Rectal smooth muscle tissue (tissue), 1 donor: ENCODE measurements at regions not wholly inside any gene's neighbourhood (a gene's known extent, or its start where the extent isn't known, plus 50 kb on each side); places are given as distances from the start of the nearest gene placed in this dataset.

Experiments used
- H3K27ac ChIP-seq: one replicate; pipeline ENCODE4 v1.7.0; 2013; ENCODE audit warnings: low read depth, low read length, inconsistent platforms
- H3K27me3 ChIP-seq: one replicate; pipeline ENCODE4 v1.7.0; 2013; ENCODE audit warnings: low read length; ENCODE audit not compliant: control insufficient read depth, insufficient read depth
- H3K36me3 ChIP-seq: one replicate; pipeline ENCODE4 v1.7.0; 2013; ENCODE audit warnings: low read length; ENCODE audit not compliant: control insufficient read depth, insufficient read depth
- H3K4me1 ChIP-seq: one replicate; pipeline ENCODE4 v1.7.0; 2013; ENCODE audit warnings: low read length; ENCODE audit not compliant: control insufficient read depth, insufficient read depth
- H3K4me3 ChIP-seq: one replicate; pipeline ENCODE4 v1.7.0; 2013; ENCODE audit warnings: low read length
- H3K9ac ChIP-seq: one replicate; pipeline ENCODE4 v1.7.0; 2013; ENCODE audit warnings: low read length

DNA sequence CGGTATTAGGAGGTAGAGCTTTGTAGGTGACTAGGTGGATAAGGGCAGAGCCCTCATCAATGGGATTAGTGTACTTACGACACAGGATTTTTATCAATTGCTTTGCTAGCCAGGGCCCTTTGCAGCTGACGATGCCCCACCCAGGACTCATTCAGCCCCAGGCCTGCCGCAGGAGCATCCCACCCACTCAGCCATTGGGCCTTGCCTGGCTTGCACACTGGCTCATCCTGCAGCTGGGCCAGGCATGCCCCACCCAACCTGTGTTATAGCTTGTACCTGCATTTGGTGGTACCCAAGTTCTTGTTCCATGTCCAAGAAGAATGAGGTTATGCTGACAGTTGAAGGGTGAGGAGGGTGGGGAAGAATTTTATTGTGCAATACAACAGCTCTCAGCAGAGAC is 317.5 kb downstream of the PPARGC1A start:
- Histone ChIP-seq H3K4me1 (no peaks in the 10 kb centered on the region), H3K9ac (no peak overlapping the region), H3K27ac (no peak overlapping the region), H3K4me3 (no peak overlapping the region), H3K27me3 (no peaks in the 10 kb centered on the region), H3K36me3 (no peaks in the 10 kb centered on the region)

DNA sequence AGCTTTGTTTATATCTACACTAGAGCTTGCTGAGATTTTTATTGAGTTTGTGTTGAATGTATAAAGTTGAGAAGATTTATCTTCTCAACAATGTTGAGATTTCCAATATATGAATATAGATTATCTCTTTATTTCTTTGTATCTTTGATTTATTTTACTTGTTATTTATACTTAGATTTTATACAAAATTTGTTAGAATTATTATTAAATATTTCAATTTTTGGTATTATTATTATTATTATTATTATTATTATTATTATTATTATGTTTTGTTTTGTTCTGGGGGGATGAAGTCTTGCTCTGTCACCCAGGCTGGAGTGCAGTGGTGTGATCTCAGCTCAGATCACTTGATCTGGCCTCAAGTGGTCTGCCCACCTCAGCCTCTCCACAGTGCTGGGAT is 322.5 kb downstream of the PPARGC1A start:
- no peak overlapping the region for H3K27ac ChIP-seq
- H3K36me3 ChIP-seq: no peaks in the 10 kb centered on the region
- H3K4me1 ChIP-seq: no peaks in the 10 kb centered on the region
- no peak overlapping the region for H3K9ac ChIP-seq
- no peak overlapping the region for H3K4me3 ChIP-seq
- no peaks in the 10 kb centered on the region for H3K27me3 ChIP-seq

DNA sequence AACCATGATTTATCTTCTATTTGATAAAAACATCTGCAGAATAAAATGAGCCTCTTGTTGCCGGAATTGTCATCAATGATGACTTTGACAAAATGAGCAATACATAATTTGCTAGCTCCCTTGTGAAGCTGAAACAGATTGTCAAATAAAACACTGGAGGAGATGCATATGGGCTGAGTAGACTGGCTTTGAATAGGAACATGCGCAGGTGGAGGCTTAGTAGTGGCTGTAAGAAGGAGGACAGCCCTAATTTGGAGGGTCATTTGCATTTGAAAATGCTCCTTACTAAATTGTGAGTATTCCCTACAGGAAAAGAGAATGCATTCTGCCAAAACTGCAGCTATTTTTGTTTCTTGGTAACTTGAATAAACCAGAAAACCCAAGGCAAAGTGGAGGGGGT is 329.1 kb downstream of the PPARGC1A start:
- no peak overlapping the region for H3K27ac ChIP-seq
- H3K4me3 ChIP-seq: no peak overlapping the region
- no peaks in the 10 kb centered on the region for H3K27me3 ChIP-seq
- H3K9ac ChIP-seq: no peak overlapping the region
- H3K36me3 ChIP-seq: no peaks in the 10 kb centered on the region
- no peaks in the 10 kb centered on the region for H3K4me1 ChIP-seq

DNA sequence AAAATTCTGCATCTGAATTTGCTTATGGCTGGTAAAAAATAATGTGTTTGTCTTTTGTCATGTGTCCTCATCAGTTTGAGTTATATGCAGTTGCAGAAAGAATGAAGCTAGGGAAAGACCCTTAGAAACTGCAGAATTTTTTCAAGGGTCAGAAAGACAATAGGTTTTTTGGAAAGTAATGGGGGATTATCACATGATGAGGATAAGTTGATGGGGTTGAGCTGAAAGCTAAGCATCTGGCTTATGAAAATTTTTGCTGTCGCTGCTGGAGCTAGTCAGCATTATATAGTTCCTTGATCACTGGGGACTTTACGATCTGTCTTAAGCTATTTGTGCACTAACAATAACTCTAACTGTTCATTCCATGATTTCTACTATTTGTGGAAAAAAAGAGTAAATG is 331.7 kb downstream of the PPARGC1A start:
- H3K36me3 ChIP-seq: no peaks in the 10 kb centered on the region
- no peak overlapping the region for H3K4me3 ChIP-seq
- H3K27ac ChIP-seq: no peak overlapping the region
- H3K4me1 ChIP-seq: no peaks in the 10 kb centered on the region
- no peak overlapping the region for H3K9ac ChIP-seq
- H3K27me3 ChIP-seq: no peaks in the 10 kb centered on the region

DNA sequence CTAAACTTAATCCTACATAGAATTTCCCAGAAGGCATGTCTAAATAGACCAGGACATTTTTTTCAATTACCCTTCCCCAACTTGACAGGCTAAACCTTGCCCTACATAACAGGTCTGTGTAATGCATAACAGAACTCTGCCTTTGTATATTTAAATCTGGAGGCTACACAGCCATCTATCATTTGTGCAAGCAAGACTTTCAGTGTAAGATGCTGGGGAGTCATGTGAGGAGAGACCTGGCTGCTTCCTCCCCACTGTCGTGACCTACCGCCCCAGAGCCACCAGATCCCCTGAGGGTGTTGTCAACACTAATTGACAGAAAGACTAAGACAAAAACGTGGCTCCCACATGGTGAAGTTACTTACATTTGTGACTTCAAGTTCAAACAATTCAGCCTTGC is 342.2 kb downstream of the PPARGC1A start:
- Histone ChIP-seq H3K27me3 (no peaks in the 10 kb centered on the region), H3K27ac (no peak overlapping the region), H3K4me1 (no peaks in the 10 kb centered on the region), H3K4me3 (no peak overlapping the region), H3K36me3 (no peaks in the 10 kb centered on the region), H3K9ac (no peak overlapping the region)

DNA sequence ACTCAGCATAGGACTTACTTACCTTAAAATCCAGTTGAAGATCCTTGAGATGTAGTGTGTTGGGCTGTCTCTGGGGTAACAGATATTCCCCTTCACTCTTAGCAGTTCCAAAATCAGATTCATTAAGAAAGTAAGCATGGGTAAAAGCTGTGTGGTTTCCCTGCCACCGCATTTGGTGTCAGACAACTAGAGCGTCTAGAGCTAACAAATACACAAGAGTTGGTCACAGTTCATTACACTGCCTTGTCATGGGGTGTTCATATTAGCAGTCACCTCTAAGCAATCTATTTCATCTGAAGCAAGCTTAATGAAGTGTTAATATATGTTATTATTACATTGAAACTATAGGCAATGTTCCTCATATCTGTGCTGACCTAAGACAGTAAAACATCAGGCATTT is 342.8 kb downstream of the PPARGC1A start:
- Histone ChIP-seq H3K4me3 (no peak overlapping the region), H3K9ac (no peak overlapping the region), H3K27ac (no peak overlapping the region), H3K36me3 (no peaks in the 10 kb centered on the region), H3K4me1 (no peaks in the 10 kb centered on the region), H3K27me3 (no peaks in the 10 kb centered on the region)

DNA sequence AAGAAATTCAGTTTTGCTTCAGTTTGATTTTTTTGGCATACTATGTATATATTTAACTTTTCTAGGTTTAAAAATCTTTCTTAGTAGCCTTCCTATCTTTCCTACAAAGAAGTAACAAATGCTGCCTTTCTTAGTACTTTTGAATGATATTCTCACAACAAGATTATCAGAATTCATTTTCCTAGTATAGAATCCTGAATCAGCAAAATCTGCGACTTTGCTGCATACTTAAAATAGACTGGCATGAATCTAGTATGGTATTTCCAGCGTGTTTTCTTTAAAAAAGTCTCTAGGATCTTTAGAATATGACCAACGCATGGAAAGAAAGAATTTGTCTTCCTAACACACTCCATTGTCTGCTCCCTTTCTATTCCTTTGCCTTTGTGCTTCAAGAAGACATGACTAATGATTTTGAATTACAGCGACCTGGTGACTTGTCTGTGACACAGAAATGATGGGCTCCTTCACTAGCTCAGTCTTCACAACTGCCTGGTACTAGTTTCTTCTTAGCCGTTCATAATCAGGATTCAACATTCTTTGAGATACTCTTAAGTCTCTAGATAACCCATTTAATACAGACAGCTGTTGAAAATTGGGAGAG is 349.8 kb downstream of the PPARGC1A start:
- no peaks in the 10 kb centered on the region for H3K27me3 ChIP-seq
- H3K27ac ChIP-seq: no peak overlapping the region
- H3K4me3 ChIP-seq: no peak overlapping the region
- H3K9ac ChIP-seq: no peak overlapping the region
- H3K4me1 ChIP-seq: no peaks in the 10 kb centered on the region
- no peaks in the 10 kb centered on the region for H3K36me3 ChIP-seq

DNA sequence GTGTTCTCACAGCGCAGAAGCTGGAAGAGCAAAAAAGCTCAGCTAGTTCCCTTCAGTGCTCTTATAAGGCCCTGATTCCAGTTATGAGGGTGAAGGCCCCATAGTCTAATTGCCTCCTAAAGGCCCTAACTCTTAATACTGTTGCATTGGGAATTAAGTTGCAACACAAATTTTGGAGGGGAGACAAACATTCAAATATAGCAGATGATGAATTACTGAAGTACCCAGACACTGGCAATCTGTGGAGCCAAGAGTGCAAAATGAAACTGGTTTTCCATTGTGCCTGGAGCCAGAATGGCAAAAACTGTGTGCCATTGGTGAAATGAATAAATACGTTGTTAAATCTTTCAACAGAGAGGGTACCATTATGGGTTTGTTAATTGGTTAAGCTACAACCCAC is 356.0 kb downstream of the PPARGC1A start:
- no peak overlapping the region for H3K9ac ChIP-seq
- H3K4me3 ChIP-seq: no peak overlapping the region
- H3K27ac ChIP-seq: no peak overlapping the region
- H3K4me1 ChIP-seq: no peaks in the 10 kb centered on the region
- H3K27me3 ChIP-seq: no peaks in the 10 kb centered on the region
- no peaks in the 10 kb centered on the region for H3K36me3 ChIP-seq

DNA sequence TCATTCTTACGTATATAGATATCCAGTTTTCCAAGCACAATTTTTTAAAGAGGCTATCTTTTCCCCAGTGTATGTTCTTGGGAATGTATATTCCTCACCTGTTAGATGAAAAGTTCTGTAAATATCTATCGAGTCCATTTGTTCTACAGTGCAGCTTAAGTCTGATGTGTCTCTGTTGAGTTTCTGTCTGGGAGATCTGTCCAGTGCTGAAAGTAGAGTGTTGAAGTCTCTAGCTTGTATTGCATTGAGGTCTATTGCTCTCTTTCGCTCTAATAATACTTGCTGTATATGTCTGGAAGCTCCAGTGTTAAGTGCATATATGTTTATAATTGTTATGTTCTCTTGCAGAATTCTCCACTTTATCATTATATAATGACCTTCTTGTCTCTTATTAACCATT is 373.1 kb downstream of the PPARGC1A start:
- Histone ChIP-seq H3K4me3 (no peak overlapping the region), H3K36me3 (no peaks in the 10 kb centered on the region), H3K9ac (no peak overlapping the region), H3K27ac (no peak overlapping the region), H3K27me3 (no peaks in the 10 kb centered on the region), H3K4me1 (no peaks in the 10 kb centered on the region)

DNA sequence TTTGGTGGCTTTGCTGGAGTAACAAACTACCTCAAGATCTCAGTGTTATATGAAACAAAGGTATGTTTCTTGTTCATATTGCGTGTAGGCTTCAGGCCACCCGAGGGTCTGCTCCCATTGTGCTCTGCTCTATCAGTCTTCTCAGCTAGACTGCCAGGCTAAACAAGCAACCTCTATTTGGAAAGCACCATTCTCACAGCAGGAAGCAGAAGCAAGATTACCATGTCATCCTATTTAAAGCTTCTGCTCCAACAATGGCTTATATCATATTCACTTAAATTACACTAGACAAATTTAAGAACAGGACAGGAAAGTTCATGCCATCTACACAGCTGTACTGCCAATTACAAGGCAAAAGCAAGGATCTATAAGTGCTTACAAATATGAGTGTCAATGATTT is 385.8 kb downstream of the PPARGC1A start:
- Histone ChIP-seq H3K9ac (no peak overlapping the region), H3K4me1 (no peaks in the 10 kb centered on the region), H3K4me3 (no peak overlapping the region), H3K27ac (no peak overlapping the region), H3K27me3 (no peaks in the 10 kb centered on the region), H3K36me3 (no peaks in the 10 kb centered on the region)

DNA sequence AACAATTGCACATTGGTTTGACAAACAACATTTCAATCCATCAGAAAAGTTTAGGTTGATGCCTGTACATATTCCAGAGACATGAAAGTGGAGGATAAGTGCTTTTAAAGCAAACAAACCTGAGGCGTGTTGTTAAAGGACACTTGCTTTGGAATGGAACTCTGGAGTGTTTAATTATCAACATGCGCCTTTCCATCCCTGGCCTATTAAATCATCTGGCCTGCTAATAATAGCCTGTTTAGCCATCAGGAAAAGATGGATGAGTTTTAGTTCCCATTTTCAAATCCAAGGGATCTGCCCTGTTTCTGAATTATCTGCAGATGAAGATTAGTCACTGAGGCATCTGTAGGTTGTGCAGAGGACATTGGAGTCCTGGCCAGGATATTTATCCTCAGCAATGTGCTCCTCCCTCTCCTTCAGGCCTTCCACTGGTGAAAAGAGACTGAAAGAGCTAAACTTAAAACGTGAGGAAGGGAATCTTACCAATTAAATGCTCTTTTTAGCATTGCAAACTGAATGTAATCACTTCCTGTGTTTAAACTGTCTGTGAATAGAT is 388.9 kb downstream of the PPARGC1A start:
- Histone ChIP-seq H3K4me3 (no peak overlapping the region), H3K36me3 (no peaks in the 10 kb centered on the region), H3K9ac (no peak overlapping the region), H3K27ac (no peak overlapping the region), H3K27me3 (no peaks in the 10 kb centered on the region), H3K4me1 (no peaks in the 10 kb centered on the region)

DNA sequence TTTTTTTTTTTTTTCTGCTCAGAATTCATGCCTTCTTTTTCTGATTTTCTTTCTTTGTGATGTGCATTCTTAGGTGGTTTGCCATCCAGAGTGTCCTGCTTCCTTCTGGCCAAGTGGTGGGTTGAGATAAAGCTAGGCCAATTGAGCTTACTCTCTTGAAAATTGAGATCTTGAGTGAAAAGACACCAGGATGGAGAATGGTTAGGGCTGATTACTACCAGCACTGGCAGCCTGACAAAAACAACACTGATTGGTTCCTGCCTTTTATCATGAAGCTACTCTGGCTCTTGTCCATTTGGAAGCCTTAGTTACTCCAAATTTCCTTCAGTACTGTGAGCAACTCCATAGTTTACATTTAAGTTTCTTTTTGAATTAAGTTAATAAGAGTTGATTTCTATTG is 404.0 kb downstream of the PPARGC1A start:
- Histone ChIP-seq H3K4me1 (no peaks in the 10 kb centered on the region), H3K9ac (no peak overlapping the region), H3K27ac (no peak overlapping the region), H3K4me3 (no peak overlapping the region), H3K27me3 (no peaks in the 10 kb centered on the region), H3K36me3 (no peaks in the 10 kb centered on the region)

DNA sequence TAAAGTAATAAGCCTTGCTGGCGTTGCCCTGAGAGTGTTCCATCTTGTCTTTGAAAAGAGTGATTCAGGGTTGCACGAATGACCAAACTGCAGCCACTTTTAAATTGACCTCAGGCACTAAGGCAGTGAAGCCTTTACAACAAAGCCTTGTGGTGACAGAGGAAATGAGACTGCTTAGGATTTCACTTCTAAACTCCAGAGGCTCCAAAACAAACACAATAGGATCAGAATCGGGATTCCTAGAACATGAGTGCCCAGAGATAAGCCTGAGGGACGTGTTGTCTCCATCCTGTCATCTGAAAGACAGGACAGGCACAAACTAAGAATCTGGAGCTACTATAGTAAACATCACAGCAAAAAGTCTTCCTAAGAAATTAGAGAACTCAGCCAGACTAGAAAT is 405.2 kb downstream of the PPARGC1A start:
- Histone ChIP-seq H3K27me3 (no peaks in the 10 kb centered on the region), H3K36me3 (no peaks in the 10 kb centered on the region), H3K4me3 (no peak overlapping the region), H3K4me1 (no peaks in the 10 kb centered on the region), H3K27ac (no peak overlapping the region), H3K9ac (no peak overlapping the region)
